ENCODE measurements at regions not wholly inside any gene's neighbourhood (a gene's known extent, or its start where the extent isn't known, plus 50 kb on each side); places are given as distances from the start of the nearest gene placed in this dataset.

DNA sequence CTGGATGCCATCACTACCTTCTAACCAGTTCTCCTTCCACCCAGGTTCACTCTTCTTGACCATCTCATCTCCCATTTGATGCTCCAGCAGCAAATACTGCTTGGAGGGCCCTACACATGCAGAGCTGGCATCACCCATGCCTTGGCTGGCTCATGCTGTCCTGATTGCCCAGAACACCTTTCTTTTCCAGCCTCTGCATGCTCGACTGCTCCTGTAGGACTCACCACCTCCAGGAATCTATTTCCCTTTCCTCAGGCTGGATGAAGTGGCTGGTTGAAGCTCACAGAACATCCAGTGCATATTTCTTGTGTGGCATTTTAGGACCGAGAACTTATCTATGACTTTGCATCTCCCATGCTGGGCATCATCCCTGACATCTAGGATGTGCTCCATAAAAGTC is 148.3 kb downstream of the CPEB2 start:
- no peak for TF ChIP-seq POLR2A (IDR thresholded peaks at IDR 0.05)
- TF ChIP-seq, protein P1, sequence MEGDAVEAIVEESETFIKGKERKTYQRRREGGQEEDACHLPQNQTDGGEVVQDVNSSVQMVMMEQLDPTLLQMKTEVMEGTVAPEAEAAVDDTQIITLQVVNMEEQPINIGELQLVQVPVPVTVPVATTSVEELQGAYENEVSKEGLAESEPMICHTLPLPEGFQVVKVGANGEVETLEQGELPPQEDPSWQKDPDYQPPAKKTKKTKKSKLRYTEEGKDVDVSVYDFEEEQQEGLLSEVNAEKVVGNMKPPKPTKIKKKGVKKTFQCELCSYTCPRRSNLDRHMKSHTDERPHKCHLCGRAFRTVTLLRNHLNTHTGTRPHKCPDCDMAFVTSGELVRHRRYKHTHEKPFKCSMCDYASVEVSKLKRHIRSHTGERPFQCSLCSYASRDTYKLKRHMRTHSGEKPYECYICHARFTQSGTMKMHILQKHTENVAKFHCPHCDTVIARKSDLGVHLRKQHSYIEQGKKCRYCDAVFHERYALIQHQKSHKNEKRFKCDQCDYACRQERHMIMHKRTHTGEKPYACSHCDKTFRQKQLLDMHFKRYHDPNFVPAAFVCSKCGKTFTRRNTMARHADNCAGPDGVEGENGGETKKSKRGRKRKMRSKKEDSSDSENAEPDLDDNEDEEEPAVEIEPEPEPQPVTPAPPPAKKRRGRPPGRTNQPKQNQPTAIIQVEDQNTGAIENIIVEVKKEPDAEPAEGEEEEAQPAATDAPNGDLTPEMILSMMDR (IDR thresholded peaks at IDR 0.05): no peak
- intact Hi-C loops (cut with DNase I): no loop called here
- ATAC-seq: no peak
- WGBS, 2 donors: 71 to 76% methylated on average over 2 of the region's 2 CpGs
- Histone ChIP-seq H3K9me3 (no peaks in the 10 kb centered on the region), H3K27me3 (no peaks in the 10 kb centered on the region), H3K27ac (no peak overlapping the region), H3K36me3 (replicated peaks in 1 of 2; ENCODE audit: insufficient read depth in 1 of 2, low read depth in 2 of 2) (no peaks in the 10 kb centered on the region), H3K4me3 (no peak overlapping the region), H3K4me1 (peaks cover 12% of the 10 kb centered on the region)
- no peak for DNase-seq

DNA sequence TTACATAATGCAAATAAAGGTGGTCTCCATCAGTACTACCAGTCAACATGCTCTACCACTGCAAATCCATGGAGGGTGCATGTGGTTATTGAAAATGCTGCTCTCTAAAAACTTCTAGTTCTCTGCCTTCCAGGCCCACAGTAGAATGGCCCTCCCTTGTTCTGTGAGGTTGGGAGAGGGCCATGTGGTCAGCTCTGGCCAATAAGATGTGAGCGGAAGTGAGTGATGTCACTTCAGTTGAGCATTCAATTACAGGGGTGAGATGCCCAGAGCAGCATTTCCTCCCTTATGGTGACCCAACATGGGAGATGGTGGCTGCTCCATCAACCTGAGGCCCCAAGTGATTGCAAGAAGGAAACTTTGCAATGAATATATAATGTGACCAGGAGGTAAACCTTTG is 148.8 kb downstream of the CPEB2 start:
- peaks cover 12% of the 10 kb centered on the region for H3K4me1 ChIP-seq
- H3K27ac ChIP-seq: no peak overlapping the region
- H3K4me3 ChIP-seq: no peak overlapping the region
- WGBS, 2 donors: 90 to 100% methylated on average over 1 of the region's 1 CpG
- H3K36me3 ChIP-seq (replicated peaks in 1 of 2; ENCODE audit: insufficient read depth in 1 of 2, low read depth in 2 of 2): no peaks in the 10 kb centered on the region
- intact Hi-C loops (cut with DNase I): no loop called here
- H3K27me3 ChIP-seq: no peaks in the 10 kb centered on the region
- no peak for ATAC-seq
- no peak for TF ChIP-seq POLR2A (IDR thresholded peaks at IDR 0.05)
- TF ChIP-seq, protein P1 (IDR thresholded peaks at IDR 0.05): no peak
- no peaks in the 10 kb centered on the region for H3K9me3 ChIP-seq
- no peak for DNase-seq

DNA sequence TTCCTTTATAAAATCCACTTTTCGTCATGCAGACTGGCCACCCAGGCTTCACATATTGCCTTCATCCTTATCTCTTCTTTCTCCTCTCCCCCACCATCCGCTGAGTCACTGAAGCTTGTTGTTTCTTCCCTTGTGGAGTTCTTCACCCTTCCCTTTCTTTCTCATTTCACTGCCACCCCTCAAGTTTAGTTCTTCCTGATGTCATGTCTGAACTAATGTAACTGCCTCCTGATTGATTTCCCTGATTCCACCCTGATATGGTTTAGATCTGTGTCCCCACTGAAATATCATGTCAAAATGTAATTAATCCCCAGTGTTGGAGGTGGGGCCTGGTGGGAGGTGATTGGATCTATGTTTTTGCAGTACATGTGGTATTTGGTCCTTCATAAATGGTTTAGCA is 151.4 kb downstream of the CPEB2 start:
- Histone ChIP-seq H3K36me3 (replicated peaks in 1 of 2; ENCODE audit: insufficient read depth in 1 of 2, low read depth in 2 of 2) (no peaks in the 10 kb centered on the region), H3K9me3 (no peaks in the 10 kb centered on the region), H3K4me3 (no peak overlapping the region), H3K4me1 (peaks cover 12% of the 10 kb centered on the region), H3K27ac (no peak overlapping the region), H3K27me3 (no peaks in the 10 kb centered on the region)
- DNase-seq: no peak
- no peak for TF ChIP-seq POLR2A (IDR thresholded peaks at IDR 0.05)
- TF ChIP-seq, protein P1 (IDR thresholded peaks at IDR 0.05): no peak
- intact Hi-C loops (cut with DNase I): no loop called here
- WGBS, 2 donors: 77 to 86% methylated on average over 2 of the region's 2 CpGs
- no peak for ATAC-seq

DNA sequence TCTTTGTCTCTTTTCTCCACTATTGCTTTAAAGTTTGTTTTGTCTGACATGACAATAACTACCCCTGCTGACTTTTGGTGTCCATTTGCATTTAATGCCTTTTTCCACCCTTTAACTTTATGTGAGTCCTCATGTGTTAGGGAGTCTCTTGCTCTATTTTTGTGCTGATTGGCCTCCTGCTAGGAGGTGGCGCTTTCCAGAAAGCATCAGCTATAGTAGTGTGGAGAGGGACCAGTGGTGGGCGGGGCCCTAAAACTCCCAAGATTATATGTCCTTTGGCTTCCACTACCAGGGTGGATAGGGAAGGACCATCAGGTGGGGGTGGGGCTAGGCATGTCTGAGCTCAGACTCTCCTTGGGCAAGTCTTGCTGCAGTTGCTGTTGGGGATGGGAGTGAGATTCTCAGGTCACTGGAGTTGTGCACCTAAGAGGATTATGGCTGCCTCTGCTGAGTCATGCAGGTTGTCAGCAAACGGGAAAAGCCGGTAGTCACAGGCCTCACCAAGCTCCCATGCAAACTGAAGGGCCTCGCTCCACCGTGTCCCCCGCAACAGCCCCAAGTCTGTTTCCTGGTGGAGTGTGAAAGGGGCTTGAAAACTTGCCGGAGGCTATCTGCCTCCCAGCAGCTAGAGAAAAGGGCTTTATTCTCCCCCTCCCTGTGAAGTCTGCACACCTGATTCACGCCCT is 156.3 kb downstream of the CPEB2 start:
- no peaks in the 10 kb centered on the region for H3K27me3 ChIP-seq
- WGBS, 2 donors: 73 to 93% methylated on average over 8 to 9 of the region's 9 CpGs

More for the DNA sequence above, 156.3 kb downstream of the CPEB2 start:
- no peaks in the 10 kb centered on the region for H3K36me3 ChIP-seq (replicated peaks in 1 of 2; ENCODE audit: insufficient read depth in 1 of 2, low read depth in 2 of 2)
- no peak for ATAC-seq
- no peaks in the 10 kb centered on the region for H3K4me1 ChIP-seq
- H3K27ac ChIP-seq: no peak overlapping the region
- no peak for DNase-seq
- intact Hi-C loops (cut with DNase I): no loop called here
- H3K9me3 ChIP-seq: no peaks in the 10 kb centered on the region
- no peak overlapping the region for H3K4me3 ChIP-seq
- TF ChIP-seq, protein P1 (IDR thresholded peaks at IDR 0.05): no peak
- no peak for TF ChIP-seq POLR2A (IDR thresholded peaks at IDR 0.05)

All from body of pancreas (tissue), 4 donors.